Kidney (tissue), 13 donors: ENCODE measurements at regions not wholly inside any gene's neighbourhood (a gene's known extent, or its start where the extent isn't known, plus 50 kb on each side); places are given as distances from the start of the nearest gene placed in this dataset.

Source experiments
- DNase-seq, 5 donors: peaks; one replicate each; pipeline ENCODE4 v3.0.0-alpha.2; 2013 to 2020
- FAIRE-seq: peaks from 2 replicates; lab custom pipeline; 2012; peaks lifted over from hg19 to GRCh38; lab: Jason Lieb, UNC
- H3K27ac ChIP-seq, 2 donors: one replicate each; pipeline ENCODE4 v1.7.0; 2013; ENCODE audit warnings: low read depth in 2 of 2, low read length in 2 of 2, inconsistent platforms in 1 of 2
- H3K27me3 ChIP-seq: one replicate; pipeline ENCODE4 v1.7.1; 2013; ENCODE audit warnings: low read length, inconsistent platforms; ENCODE audit not compliant: control insufficient read depth, insufficient read depth
- H3K36me3 ChIP-seq, 3 donors: one replicate each; pipeline versions ENCODE4 v1.7.0 to v1.7.1; 2013; ENCODE audit warnings: low read length in 3 of 3, control low read depth in 1 of 3, inconsistent platforms in 1 of 3; ENCODE audit not compliant: insufficient read depth in 3 of 3, control insufficient read depth in 2 of 3
- H3K4me1 ChIP-seq, 3 donors: one replicate each; pipeline versions ENCODE4 v1.7.0 to v1.7.1; 2013; ENCODE audit warnings: low read length in 3 of 3, inconsistent platforms in 1 of 3, low read depth in 1 of 3; ENCODE audit not compliant: control insufficient read depth in 2 of 3, insufficient read depth in 2 of 3
- H3K4me3 ChIP-seq, 3 donors: one replicate each; pipeline versions ENCODE4 v1.7.0 to v1.8.1; 2013; ENCODE audit warnings: low read length in 3 of 3, control low read depth in 1 of 3, inconsistent platforms in 1 of 3
- H3K9ac ChIP-seq, 3 donors: one replicate each; pipeline versions ENCODE4 v1.7.0 to v1.7.1; 2013; ENCODE audit warnings: low read length in 3 of 3, control low read depth in 1 of 3, inconsistent platforms in 1 of 3
- H3K9me3 ChIP-seq, 3 donors: one replicate each; pipeline versions ENCODE4 v1.7.0 to v1.7.1; 2013; ENCODE audit warnings: low read length in 3 of 3, control low read depth in 1 of 3, inconsistent platforms in 1 of 3; ENCODE audit not compliant: control insufficient read depth in 2 of 3, insufficient read depth in 1 of 3
- CTCF ChIP-seq: IDR thresholded peaks from 3 replicates; pipeline ENCODE4 v1.5.1; 2012; ENCODE audit warnings: mild to moderate bottlenecking, moderate library complexity, borderline replicate concordance; ENCODE audit not compliant: insufficient read depth; ENCODE audit errors: extremely low read depth
- intact Hi-C: fragments of 100-400 bp; cut with DNase I; formaldehyde crosslinking; loops from one replicate; pipeline ENCODE4 v1.11.1; 2022
- donor health status: control.
- donor health status: control.
- donor health status: control.
- donor health status: control.
- donor health status: control.
- donor health status: DM: yes; HTN: yes; CAD: no.
- donor health status: Normal renal cell carcinoma (clear cell type).

- DNase-seq (peak in 1 of 5 donors; percentile 4), FAIRE-seq (no peak)
- no peak for TF ChIP-seq CTCF
- intact Hi-C loops, result no loop called here
- Histone ChIP-seq H3K27me3 (no peaks in the 10 kb centered on the region), H3K27ac (no peak overlapping the region), H3K4me1 (no peaks in the 10 kb centered on the region), H3K9ac (no peak overlapping the region), H3K9me3 (peaks cover 0 to 10% (median 0%) of the 10 kb centered on the region in 3 donors), H3K36me3 (no peaks in the 10 kb centered on the region), H3K4me3 (no peak overlapping the region)
These were observed 411.9 kb downstream of the TMEM121 start for GRCh38 chr14:105938055-105938863.

- Histone ChIP-seq H3K9me3 (peaks cover 0 to 10% (median 0%) of the 10 kb centered on the region in 3 donors), H3K4me1 (no peaks in the 10 kb centered on the region), H3K27ac (no peak overlapping the region), H3K4me3 (no peak overlapping the region), H3K36me3 (no peaks in the 10 kb centered on the region), H3K27me3 (no peaks in the 10 kb centered on the region), H3K9ac (no peak overlapping the region)
- TF ChIP-seq CTCF, result no peak
- no peak for FAIRE-seq
- intact Hi-C loops, result no loop called here
- no peak for DNase-seq
These were observed 412.6 kb downstream of the TMEM121 start for GRCh38 chr14:105938959-105939358.

GRCh38 chr14:105939810-105940508, 413.6 kb downstream of the TMEM121 start:
- no peak for TF ChIP-seq CTCF
- no peak overlapping the region for H3K9ac ChIP-seq
- H3K9me3 ChIP-seq, result peaks cover 0 to 10% (median 0%) of the 10 kb centered on the region in 3 donors
- H3K4me3 ChIP-seq, result no peak overlapping the region
- intact Hi-C loops, result no loop called here
- no peaks in the 10 kb centered on the region for H3K36me3 ChIP-seq
- no peaks in the 10 kb centered on the region for H3K4me1 ChIP-seq
- DNase-seq (no peak), FAIRE-seq (no peak)
- H3K27ac ChIP-seq, result no peak overlapping the region
- no peaks in the 10 kb centered on the region for H3K27me3 ChIP-seq
